Glomerular visceral epithelial cell (primary cell): ENCODE measurements at regions not wholly inside any gene's neighbourhood (a gene's known extent, or its start where the extent isn't known, plus 50 kb on each side); places are given as distances from the start of the nearest gene placed in this dataset.

Experiments
- DNase-seq: peaks from one replicate; pipeline ENCODE4 v3.0.0-alpha.2; 2016; ENCODE audit errors: extremely low spot score

DNA sequence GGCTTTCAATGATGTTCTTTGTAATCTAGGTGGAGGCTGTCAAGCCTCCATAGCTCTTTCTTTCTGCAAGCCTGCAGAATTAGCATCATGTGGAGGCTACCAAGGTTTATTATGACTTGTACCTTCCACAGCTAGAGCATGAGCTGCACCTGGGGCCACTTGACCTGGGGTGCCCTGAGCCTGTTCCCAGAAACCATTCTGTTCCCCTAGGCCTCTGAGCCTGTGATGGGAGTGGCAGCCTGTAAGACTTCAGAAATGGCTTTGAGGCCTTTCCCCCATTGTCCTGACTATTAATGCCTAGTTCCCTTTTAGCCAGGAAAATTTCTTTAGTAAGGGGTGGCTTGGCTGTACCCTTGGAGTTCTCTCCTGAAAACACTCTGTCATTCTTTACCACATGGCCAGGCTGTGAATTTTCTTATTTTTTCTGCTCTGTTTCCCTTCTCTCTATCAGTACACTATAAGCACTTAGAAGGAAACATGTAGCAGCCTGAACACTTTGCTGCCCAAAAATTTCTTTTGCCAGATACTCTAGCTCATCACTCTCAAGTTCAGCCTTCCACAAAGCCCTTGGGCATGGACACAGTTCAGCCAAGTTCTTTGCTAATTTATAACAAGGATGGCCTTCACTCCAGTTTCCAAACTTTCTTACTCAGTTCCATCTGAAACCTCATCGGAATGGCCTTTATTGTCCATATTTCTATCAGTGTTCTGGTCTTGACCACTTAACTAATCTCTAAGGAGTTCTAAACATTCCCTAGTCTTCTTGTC is 61.4 kb upstream of the NR3C1 start:
- DNase-seq, result no peak

- no peak for DNase-seq
Measured at GRCh38 chr5:143462431-143462830, 58.9 kb upstream of the NR3C1 start.

- DNase-seq, result no peak
Measured at GRCh38 chr5:143459433-143459832, 55.9 kb upstream of the NR3C1 start.

DNA sequence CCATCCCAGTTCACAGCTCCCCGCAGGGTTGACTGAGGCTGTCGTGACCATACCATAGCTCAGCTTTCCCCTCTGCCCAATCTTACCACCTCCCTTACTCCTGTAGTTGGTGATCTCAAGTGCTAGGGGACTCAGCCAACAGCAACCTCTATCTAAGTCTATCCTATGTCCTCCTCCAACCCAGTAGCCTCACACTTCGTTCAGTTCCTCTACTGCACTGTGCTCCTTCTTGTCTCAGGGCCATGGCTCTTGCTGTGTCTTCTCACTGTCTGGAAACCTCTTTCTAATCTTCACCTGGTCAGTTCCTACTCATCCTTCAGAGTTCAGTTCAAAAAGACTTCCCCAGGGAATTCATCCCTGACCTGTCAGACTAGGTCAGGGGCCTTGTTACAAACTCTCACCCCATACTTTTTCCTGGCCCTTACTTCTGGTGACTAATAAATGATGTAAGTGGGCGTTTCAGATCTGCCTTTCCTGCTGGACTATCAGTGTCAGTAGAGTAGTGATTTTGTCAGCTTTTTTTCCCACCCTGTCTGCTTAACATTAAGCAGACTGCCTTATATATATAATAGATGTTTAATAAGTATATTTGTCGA is 53.6 kb upstream of the NR3C1 start:
- peak; percentile 48 for DNase-seq

- DNase-seq, result no peak
Measured at GRCh38 chr5:143454936-143455516, 51.5 kb upstream of the NR3C1 start.

DNA sequence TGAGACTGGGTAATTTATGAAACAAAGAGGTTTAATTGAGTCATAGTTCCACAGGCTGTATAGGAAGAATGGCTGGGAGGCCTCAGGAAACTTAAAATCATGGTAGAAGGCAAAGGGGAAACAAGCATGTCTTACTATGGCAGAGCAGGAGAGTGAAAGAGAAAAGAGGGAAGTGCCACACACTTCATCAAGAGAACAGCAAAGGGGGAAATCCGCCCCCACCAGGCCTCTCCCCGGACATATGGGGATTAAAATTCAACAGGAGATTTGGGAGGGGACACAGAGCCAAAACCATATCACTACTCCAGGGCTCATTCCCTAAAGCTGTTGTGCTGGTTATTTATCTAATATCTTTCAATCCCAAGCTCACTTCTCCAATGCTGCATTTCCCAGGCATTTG is 50.2 kb upstream of the NR3C1 start:
- DNase-seq, result no peak
